ENCODE measurements at regions not wholly inside any gene's neighbourhood (a gene's known extent, or its start where the extent isn't known, plus 50 kb on each side); places are given as distances from the start of the nearest gene placed in this dataset.

- intact Hi-C loops (cut with DNase I, micrococcal nuclease), result no loop called here
- POLR2A ChIA-PET, result no interaction called here
Measured at GRCh38 chr1:87800006-87800405, 471.3 kb downstream of the LMO4 start.

GRCh38 chr1:87803375-87803774, 474.7 kb downstream of the LMO4 start:
- Mint-ChIP-seq H3K36me3 (ENCODE audit: low read depth) (no peaks in the 10 kb centered on the region), H3K27me3 (peaks cover 7% of the 10 kb centered on the region), H3K4me3 (no peak overlapping the region), H3K9me3 (ENCODE audit: low read depth) (no peaks in the 10 kb centered on the region), H3K27ac (no peak overlapping the region), H3K4me1 (no peaks in the 10 kb centered on the region)
- intact Hi-C loops (cut with DNase I, micrococcal nuclease), result no loop called here
- DNase-seq (no peak), ATAC-seq (no peak)
- ChIA-PET CTCF (no interaction called here), POLR2A (no interaction called here)

More at GRCh38 chr1:87800006-87800405, 471.3 kb downstream of the LMO4 start:
- Mint-ChIP-seq H3K27ac (no peak overlapping the region), H3K36me3 (ENCODE audit: low read depth) (no peaks in the 10 kb centered on the region), H3K9me3 (ENCODE audit: low read depth) (no peaks in the 10 kb centered on the region), H3K4me1 (no peaks in the 10 kb centered on the region), H3K27me3 (peaks cover 7% of the 10 kb centered on the region), H3K4me3 (no peak overlapping the region)
- ATAC-seq, result no peak
- DNase-seq, result no peak
- CTCF ChIA-PET, result interaction anchor here (0.6 kb wide), 1 partner anchor 683 kb away, joined by 5 read pairs; no protein-coding TSS in a partner anchor

- POLR2A ChIA-PET, result no interaction called here
- no peak for DNase-seq
- Mint-ChIP-seq H3K9me3 (ENCODE audit: low read depth) (no peaks in the 10 kb centered on the region), H3K27me3 (peaks cover 7% of the 10 kb centered on the region), H3K36me3 (ENCODE audit: low read depth) (no peaks in the 10 kb centered on the region), H3K4me1 (no peaks in the 10 kb centered on the region), H3K27ac (no peak overlapping the region), H3K4me3 (no peak overlapping the region)
- intact Hi-C loops (cut with DNase I, micrococcal nuclease), result no loop called here
- ATAC-seq, result no peak
- CTCF ChIA-PET, result no interaction called here
Measured at GRCh38 chr1:87804128-87804527, 475.4 kb downstream of the LMO4 start.

- no peaks in the 10 kb centered on the region for H3K36me3 Mint-ChIP-seq (ENCODE audit: low read depth)
- ChIA-PET POLR2A (interaction anchor here (0.5 kb wide), 1 partner anchor 934 kb away, joined by 12 read pairs; no protein-coding TSS in a partner anchor), CTCF (interaction anchor here (0.8 kb wide), 1 partner anchor 124 kb away, joined by 3 read pairs; no protein-coding TSS in a partner anchor)
- H3K4me3 Mint-ChIP-seq, result no peak overlapping the region
- intact Hi-C loops (cut with DNase I, micrococcal nuclease), result no loop called here
- no peaks in the 10 kb centered on the region for H3K4me1 Mint-ChIP-seq
- H3K27me3 Mint-ChIP-seq, result no peaks in the 10 kb centered on the region
- no peak for ATAC-seq
- H3K27ac Mint-ChIP-seq, result no peak overlapping the region
- DNase-seq, result no peak
- H3K9me3 Mint-ChIP-seq (ENCODE audit: low read depth), result no peaks in the 10 kb centered on the region
Measured at GRCh38 chr1:87805666-87806378, 477.1 kb downstream of the LMO4 start.

- H3K27me3 Mint-ChIP-seq, result no peaks in the 10 kb centered on the region
- ChIA-PET POLR2A (no interaction called here), CTCF (no interaction called here)
- H3K4me1 Mint-ChIP-seq, result no peaks in the 10 kb centered on the region
- intact Hi-C loops (cut with DNase I, micrococcal nuclease), result no loop called here
- DNase-seq (no peak), ATAC-seq (no peak)
- no peak overlapping the region for H3K4me3 Mint-ChIP-seq
- H3K36me3 Mint-ChIP-seq (ENCODE audit: low read depth), result no peaks in the 10 kb centered on the region
- no peaks in the 10 kb centered on the region for H3K9me3 Mint-ChIP-seq (ENCODE audit: low read depth)
- H3K27ac Mint-ChIP-seq, result no peak overlapping the region
Measured at GRCh38 chr1:87806379-87807094, 477.9 kb downstream of the LMO4 start.

- H3K27ac Mint-ChIP-seq, result no peak overlapping the region
- no peak overlapping the region for H3K4me3 Mint-ChIP-seq
- ATAC-seq, result no peak
- no peaks in the 10 kb centered on the region for H3K4me1 Mint-ChIP-seq
- intact Hi-C loops (cut with DNase I, micrococcal nuclease), result no loop called here
- H3K36me3 Mint-ChIP-seq (ENCODE audit: low read depth), result no peaks in the 10 kb centered on the region
- H3K27me3 Mint-ChIP-seq, result no peaks in the 10 kb centered on the region
- no peaks in the 10 kb centered on the region for H3K9me3 Mint-ChIP-seq (ENCODE audit: low read depth)
- DNase-seq, result no peak
- ChIA-PET POLR2A (no interaction called here), CTCF (no interaction called here)
Measured at GRCh38 chr1:87810166-87810565, 481.5 kb downstream of the LMO4 start.

GRCh38 chr1:87812871-87813577, 484.3 kb downstream of the LMO4 start:
- Mint-ChIP-seq H3K4me3 (no peak overlapping the region), H3K36me3 (ENCODE audit: low read depth) (no peaks in the 10 kb centered on the region), H3K27ac (no peak overlapping the region), H3K4me1 (no peaks in the 10 kb centered on the region), H3K9me3 (ENCODE audit: low read depth) (no peaks in the 10 kb centered on the region), H3K27me3 (no peaks in the 10 kb centered on the region)
- POLR2A ChIA-PET, result no interaction called here
- intact Hi-C loops (cut with DNase I, micrococcal nuclease), result no loop called here
- CTCF ChIA-PET, result no interaction called here
- ATAC-seq, result no peak
- DNase-seq, result no peak

GRCh38 chr1:87814573-87814972, 485.9 kb downstream of the LMO4 start:
- POLR2A ChIA-PET, result no interaction called here
- CTCF ChIA-PET, result interaction anchor here (1.1 kb wide), 1 partner anchor 22 kb away, joined by 3 read pairs; no protein-coding TSS in a partner anchor
- no peaks in the 10 kb centered on the region for H3K4me1 Mint-ChIP-seq
- H3K36me3 Mint-ChIP-seq (ENCODE audit: low read depth), result no peaks in the 10 kb centered on the region
- no peak for DNase-seq
- H3K27me3 Mint-ChIP-seq, result no peaks in the 10 kb centered on the region
- H3K4me3 Mint-ChIP-seq, result no peak overlapping the region
- no peak for ATAC-seq
- no peak overlapping the region for H3K27ac Mint-ChIP-seq
- intact Hi-C loops (cut with DNase I, micrococcal nuclease), result no loop called here
- H3K9me3 Mint-ChIP-seq (ENCODE audit: low read depth), result no peaks in the 10 kb centered on the region

- Mint-ChIP-seq H3K36me3 (ENCODE audit: low read depth) (no peaks in the 10 kb centered on the region), H3K27me3 (no peaks in the 10 kb centered on the region), H3K27ac (no peak overlapping the region), H3K4me3 (no peak overlapping the region), H3K4me1 (no peaks in the 10 kb centered on the region), H3K9me3 (ENCODE audit: low read depth) (no peaks in the 10 kb centered on the region)
- intact Hi-C loops (cut with DNase I, micrococcal nuclease), result no loop called here
- CTCF ChIA-PET, result interaction anchor here (0.7 kb wide), 1 partner anchor 9 kb away, joined by 3 read pairs; no protein-coding TSS in a partner anchor
- POLR2A ChIA-PET, result no interaction called here
- no peak for ATAC-seq
- DNase-seq, result no peak
Measured at GRCh38 chr1:87816646-87817045, 488.0 kb downstream of the LMO4 start.

- intact Hi-C loops (cut with DNase I, micrococcal nuclease), result no loop called here
- Mint-ChIP-seq H3K4me1 (no peaks in the 10 kb centered on the region), H3K9me3 (ENCODE audit: low read depth) (no peaks in the 10 kb centered on the region), H3K4me3 (no peak overlapping the region), H3K36me3 (ENCODE audit: low read depth) (no peaks in the 10 kb centered on the region), H3K27ac (no peak overlapping the region), H3K27me3 (no peaks in the 10 kb centered on the region)
- DNase-seq (no peak), ATAC-seq (no peak)
- ChIA-PET POLR2A (no interaction called here), CTCF (no interaction called here)
Measured at GRCh38 chr1:87820668-87821334, 492.1 kb downstream of the LMO4 start.

GRCh38 chr1:87821335-87821697, 492.6 kb downstream of the LMO4 start:
- no peaks in the 10 kb centered on the region for H3K9me3 Mint-ChIP-seq (ENCODE audit: low read depth)
- H3K4me1 Mint-ChIP-seq, result no peaks in the 10 kb centered on the region
- ChIA-PET POLR2A (no interaction called here), CTCF (no interaction called here)
- DNase-seq, result no peak
- no peaks in the 10 kb centered on the region for H3K36me3 Mint-ChIP-seq (ENCODE audit: low read depth)
- H3K27me3 Mint-ChIP-seq, result no peaks in the 10 kb centered on the region
- intact Hi-C loops (cut with DNase I, micrococcal nuclease), result no loop called here
- no peak overlapping the region for H3K27ac Mint-ChIP-seq
- H3K4me3 Mint-ChIP-seq, result no peak overlapping the region
- no peak for ATAC-seq

Data from activated CD4-positive, alpha-beta T cell treated with anti-CD3 and anti-CD28 coated beads for 36 hours (primary cell).